Tibial nerve (tissue), 4 donors: ENCODE measurements at regions not wholly inside any gene's neighbourhood (a gene's known extent, or its start where the extent isn't known, plus 50 kb on each side); places are given as distances from the start of the nearest gene placed in this dataset.

ENCODE experiments used
- DNase-seq, 2 donors: peaks; one replicate each; pipeline ENCODE4 v3.0.0-alpha.2; 2019; ENCODE audit warnings: low spot score in 2 of 2
- H3K27ac ChIP-seq, 4 donors: fragments of 200-600 bp; sonication (generic) in 3 of 4; one replicate each; pipeline ENCODE4 v1.5.1; 2017 to 2019; ENCODE audit warnings: mild to moderate bottlenecking in 1 of 4
- H3K27me3 ChIP-seq, 2 donors: fragments of 200-600 bp; sonication (generic) in 1 of 2; one replicate each; pipeline versions ENCODE4 v1.5.1 to v1.6.0; 2017 to 2019
- H3K36me3 ChIP-seq, 3 donors: fragments of 200-600 bp; sonication (generic); one replicate each; pipeline ENCODE4 v1.5.1; 2018 to 2019
- H3K4me1 ChIP-seq, 4 donors: fragments of 200-600 bp; sonication (generic) in 3 of 4; one replicate each; pipeline ENCODE4 v1.5.1; 2017 to 2019
- H3K4me3 ChIP-seq, 4 donors: fragments of 200-600 bp; sonication (generic) in 3 of 4; one replicate each; pipeline ENCODE4 v1.5.1; 2017 to 2019; ENCODE audit warnings: mild to moderate bottlenecking in 1 of 4, moderate library complexity in 1 of 4
- H3K9me3 ChIP-seq, 4 donors: fragments of 200-600 bp; sonication (generic) in 3 of 4; one replicate each; pipeline ENCODE4 v1.5.1; 2017 to 2019
- EP300 ChIP-seq, 2 donors: sonication (generic); formaldehyde crosslinking; IDR thresholded peaks; one replicate each; pipeline ENCODE4 v1.6.1; 2017; ENCODE audit warnings: antibody characterized with exemption in 2 of 2, mild to moderate bottlenecking in 1 of 2
- POLR2A ChIP-seq, 2 donors: fragments of 450-650 bp; IDR thresholded peaks; one replicate each; pipeline ENCODE4 v1.6.1; 2017; ENCODE audit warnings: antibody characterized with exemption in 2 of 2, mild to moderate bottlenecking in 2 of 2, moderate library complexity in 2 of 2
- WGBS, 2 donors: methylation state at CpG; one replicate each; pipeline ENCODE4 v1.1.5; 2018; 5-methylcytosine and 5-hydroxymethylcytosine counted together
- TF ChIP-seq, protein P1 (sequence below), 5 experiments: fragments of 200-600 bp in 3 of 5; fragments of 450-650 bp in 2 of 5; sonication (generic) in 3 of 5; IDR thresholded peaks; one replicate each; pipeline ENCODE4 v1.5.1; 2016 to 2019; ENCODE audit warnings: antibody characterized with exemption in 5 of 5, mild to moderate bottlenecking in 3 of 5, moderate library complexity in 2 of 5

DNA sequence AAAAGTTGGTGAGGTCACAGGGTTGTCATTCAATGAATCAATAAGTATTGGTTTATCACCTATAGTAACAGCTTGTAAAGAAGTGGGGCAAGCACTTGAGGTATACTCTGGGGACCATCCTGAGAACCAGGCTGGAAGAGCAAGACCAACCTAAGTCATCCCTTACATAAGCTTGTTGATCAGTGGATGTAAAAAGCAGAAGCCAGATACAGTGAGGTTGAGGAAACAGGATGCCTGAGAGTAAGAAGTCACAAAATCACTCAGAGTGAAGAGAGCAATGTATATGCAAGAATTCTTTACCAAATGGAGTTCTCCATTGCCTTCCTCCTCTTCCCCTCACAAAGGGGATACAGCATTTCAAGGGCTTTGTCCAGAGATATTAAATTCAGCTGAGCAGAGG is 76.3 kb upstream of the PACRGL start:
- Histone ChIP-seq H3K9me3 (no peaks in the 10 kb centered on the region), H3K4me3 (no peak overlapping the region), H3K27ac (no peak overlapping the region), H3K4me1 (peaks cover 0 to 19% (median 10%) of the 10 kb centered on the region in 4 donors), H3K36me3 (no peaks in the 10 kb centered on the region), H3K27me3 (no peaks in the 10 kb centered on the region)
- no peak for DNase-seq
- TF ChIP-seq POLR2A (IDR thresholded peaks at IDR 0.05) (no peak), EP300 (IDR thresholded peaks at IDR 0.05) (no peak)

DNA sequence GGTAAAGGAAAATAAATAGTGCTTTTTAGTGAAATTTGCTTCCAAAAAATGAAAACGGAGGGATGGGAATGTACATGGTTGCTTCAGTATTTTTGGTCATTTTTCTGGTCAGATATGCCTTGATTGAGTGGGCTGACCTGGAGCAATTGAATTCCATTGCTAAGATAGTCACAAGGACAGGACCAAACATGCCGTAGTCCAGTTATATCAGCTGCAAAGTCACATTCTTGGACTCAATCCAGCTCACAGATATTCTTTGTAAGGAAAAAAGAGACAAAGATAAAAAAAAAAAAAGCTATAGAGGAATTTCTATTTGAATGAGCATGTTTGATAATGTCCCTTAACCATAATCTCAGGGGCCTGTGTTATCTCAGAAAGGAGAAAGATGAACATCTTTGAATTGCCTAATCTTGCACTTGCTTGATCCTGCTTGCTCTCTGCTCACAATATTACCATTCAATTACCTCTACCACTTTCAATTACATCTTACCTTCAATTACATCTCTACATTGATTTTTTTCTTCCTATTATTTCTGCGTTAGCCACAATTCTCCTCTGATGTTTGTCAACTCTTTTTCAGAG is 75.4 kb upstream of the PACRGL start:
- no peaks in the 10 kb centered on the region for H3K27me3 ChIP-seq
- no peak overlapping the region for H3K4me3 ChIP-seq
- no peak overlapping the region for H3K27ac ChIP-seq
- TF ChIP-seq POLR2A (IDR thresholded peaks at IDR 0.05) (no peak), EP300 (IDR thresholded peaks at IDR 0.05) (no peak)
- TF ChIP-seq, protein P1, sequence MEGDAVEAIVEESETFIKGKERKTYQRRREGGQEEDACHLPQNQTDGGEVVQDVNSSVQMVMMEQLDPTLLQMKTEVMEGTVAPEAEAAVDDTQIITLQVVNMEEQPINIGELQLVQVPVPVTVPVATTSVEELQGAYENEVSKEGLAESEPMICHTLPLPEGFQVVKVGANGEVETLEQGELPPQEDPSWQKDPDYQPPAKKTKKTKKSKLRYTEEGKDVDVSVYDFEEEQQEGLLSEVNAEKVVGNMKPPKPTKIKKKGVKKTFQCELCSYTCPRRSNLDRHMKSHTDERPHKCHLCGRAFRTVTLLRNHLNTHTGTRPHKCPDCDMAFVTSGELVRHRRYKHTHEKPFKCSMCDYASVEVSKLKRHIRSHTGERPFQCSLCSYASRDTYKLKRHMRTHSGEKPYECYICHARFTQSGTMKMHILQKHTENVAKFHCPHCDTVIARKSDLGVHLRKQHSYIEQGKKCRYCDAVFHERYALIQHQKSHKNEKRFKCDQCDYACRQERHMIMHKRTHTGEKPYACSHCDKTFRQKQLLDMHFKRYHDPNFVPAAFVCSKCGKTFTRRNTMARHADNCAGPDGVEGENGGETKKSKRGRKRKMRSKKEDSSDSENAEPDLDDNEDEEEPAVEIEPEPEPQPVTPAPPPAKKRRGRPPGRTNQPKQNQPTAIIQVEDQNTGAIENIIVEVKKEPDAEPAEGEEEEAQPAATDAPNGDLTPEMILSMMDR (IDR thresholded peaks at IDR 0.05), result no peak
- 31 to 35% methylated on average over 3 of the region's 3 CpGs for WGBS, 2 donors
- no peaks in the 10 kb centered on the region for H3K36me3 ChIP-seq
- peaks cover 0 to 14% (median 10%) of the 10 kb centered on the region in 4 donors for H3K4me1 ChIP-seq
- no peak for DNase-seq
- no peaks in the 10 kb centered on the region for H3K9me3 ChIP-seq

DNA sequence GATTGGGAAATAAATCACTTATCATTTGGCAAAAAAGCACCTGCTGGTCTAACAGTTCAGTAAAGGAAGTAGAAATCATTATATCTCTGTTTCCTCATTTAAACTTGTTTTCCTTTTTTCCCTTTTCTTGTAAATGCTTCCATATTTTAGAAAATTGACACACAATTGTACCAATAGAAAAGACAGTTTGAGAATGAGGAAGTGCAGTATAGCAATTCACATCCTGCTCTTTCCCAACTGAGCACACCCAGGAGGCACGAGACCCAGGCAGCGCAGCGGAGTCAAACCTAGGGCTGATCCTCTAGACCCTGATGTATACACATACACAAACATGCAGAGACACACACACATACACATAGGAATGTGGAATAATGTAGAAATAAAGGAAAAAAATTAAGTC is 74.8 kb upstream of the PACRGL start:
- peaks cover 0 to 14% (median 10%) of the 10 kb centered on the region in 4 donors for H3K4me1 ChIP-seq
- no peak overlapping the region for H3K4me3 ChIP-seq
- peak overlapping the region in 1 of 4 donors; percentile 47 for H3K27ac ChIP-seq
- no peaks in the 10 kb centered on the region for H3K9me3 ChIP-seq
- TF ChIP-seq POLR2A (IDR thresholded peaks at IDR 0.05) (no peak), EP300 (IDR thresholded peaks at IDR 0.05) (peak in 1 of 2 donors; percentile 48)
- TF ChIP-seq, protein P1 (IDR thresholded peaks at IDR 0.05), result no peak
- H3K36me3 ChIP-seq, result no peaks in the 10 kb centered on the region
- peak in 1 of 2 donors; percentile 24 for DNase-seq
- WGBS, 2 donors, result 78 to 91% methylated on average over 3 of the region's 3 CpGs
- no peaks in the 10 kb centered on the region for H3K27me3 ChIP-seq

DNA sequence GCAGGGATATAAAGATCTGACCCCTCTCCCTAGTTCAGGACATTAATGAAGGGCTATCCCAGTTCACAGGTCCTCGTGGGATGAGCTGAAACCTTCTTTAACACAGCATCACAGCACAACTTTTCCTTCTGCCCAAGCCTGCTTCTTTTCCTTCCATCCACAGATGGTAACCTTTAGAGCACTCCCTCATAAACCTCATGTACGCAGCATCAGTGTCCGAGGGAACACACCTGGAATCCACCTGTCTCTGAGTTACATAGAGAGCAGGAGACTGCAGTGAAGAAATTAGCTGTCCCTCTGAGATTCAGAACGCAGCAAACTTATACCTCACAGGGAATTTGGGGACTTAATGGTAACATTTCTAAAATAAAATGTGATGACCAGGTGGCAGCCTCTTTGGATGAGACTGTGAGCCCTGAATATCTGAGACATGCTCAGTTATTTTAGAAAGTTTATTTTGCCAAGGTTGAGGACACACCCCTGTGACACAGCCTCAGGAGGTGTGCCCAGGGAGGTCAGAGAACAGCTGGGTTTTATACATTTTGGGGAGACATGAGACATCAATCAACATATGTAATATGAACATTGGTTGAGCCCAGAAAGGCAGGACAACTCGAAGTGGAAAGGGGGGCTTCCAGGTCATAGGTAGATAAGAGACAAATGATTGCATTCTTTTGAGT is 73.8 kb upstream of the PACRGL start:
- H3K4me1 ChIP-seq, result peaks cover 0 to 14% (median 7%) of the 10 kb centered on the region in 4 donors
- H3K4me3 ChIP-seq, result no peak overlapping the region
- no peak for TF ChIP-seq POLR2A (IDR thresholded peaks at IDR 0.05)
- no peak for TF ChIP-seq EP300 (IDR thresholded peaks at IDR 0.05)
- TF ChIP-seq, protein P1 (IDR thresholded peaks at IDR 0.05), result no peak
- 74 to 91% methylated on average over 5 of the region's 5 CpGs for WGBS, 2 donors
- no peaks in the 10 kb centered on the region for H3K27me3 ChIP-seq
- H3K27ac ChIP-seq, result no peak overlapping the region
- no peak for DNase-seq
- no peaks in the 10 kb centered on the region for H3K9me3 ChIP-seq
- no peaks in the 10 kb centered on the region for H3K36me3 ChIP-seq

DNA sequence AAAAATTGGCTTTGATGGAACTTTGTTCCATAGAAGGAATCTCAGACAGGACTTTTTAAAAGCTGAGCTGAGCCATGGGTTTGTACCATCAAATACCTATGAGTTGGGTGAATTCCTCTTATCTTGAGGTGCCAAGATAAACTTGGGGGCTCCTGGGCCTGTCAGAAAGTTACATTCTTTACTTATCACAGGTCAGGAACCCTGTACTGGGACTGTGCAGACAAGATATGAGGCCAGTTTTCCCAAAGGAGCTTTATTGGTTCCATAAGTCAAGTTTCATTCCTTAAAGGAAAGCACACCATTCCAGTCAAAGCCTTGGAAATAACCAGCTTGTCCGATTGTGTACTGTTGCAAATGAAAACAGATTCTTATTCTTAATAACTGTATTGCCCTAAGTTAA is 72.4 kb upstream of the PACRGL start:
- 84 to 89% methylated on average over 1 of the region's 1 CpG for WGBS, 2 donors
- no peaks in the 10 kb centered on the region for H3K27me3 ChIP-seq
- H3K4me1 ChIP-seq, result peaks cover 0 to 10% (median 3%) of the 10 kb centered on the region in 4 donors
- H3K27ac ChIP-seq, result no peak overlapping the region
- no peak overlapping the region for H3K4me3 ChIP-seq
- no peak for DNase-seq
- H3K9me3 ChIP-seq, result no peaks in the 10 kb centered on the region
- TF ChIP-seq, protein P1 (IDR thresholded peaks at IDR 0.05), result no peak
- TF ChIP-seq POLR2A (IDR thresholded peaks at IDR 0.05), result no peak
- no peak for TF ChIP-seq EP300 (IDR thresholded peaks at IDR 0.05)
- H3K36me3 ChIP-seq, result no peaks in the 10 kb centered on the region
